Hematopoietic multipotent progenitor cell treated with erythropoietin and hydrocortisone succinate and interleukin-3 and kit ligand, for 6 days (in vitro differentiated cells): ENCODE measurements at regions not wholly inside any gene's neighbourhood (a gene's known extent, or its start where the extent isn't known, plus 50 kb on each side); places are given as distances from the start of the nearest gene placed in this dataset.
A peak's percentile ranks its signal among the peaks of the same experiment; 100 is the strongest.
"Not testable (repeated sequence)": the region's sequence is repeated elsewhere in the genome, so short reads cannot be mapped to it uniquely, and the experiment has no call there.

Experiments
- DNase-seq: peaks from one replicate; pipeline ENCODE4 v3.0.0-alpha.2; 2015

DNA sequence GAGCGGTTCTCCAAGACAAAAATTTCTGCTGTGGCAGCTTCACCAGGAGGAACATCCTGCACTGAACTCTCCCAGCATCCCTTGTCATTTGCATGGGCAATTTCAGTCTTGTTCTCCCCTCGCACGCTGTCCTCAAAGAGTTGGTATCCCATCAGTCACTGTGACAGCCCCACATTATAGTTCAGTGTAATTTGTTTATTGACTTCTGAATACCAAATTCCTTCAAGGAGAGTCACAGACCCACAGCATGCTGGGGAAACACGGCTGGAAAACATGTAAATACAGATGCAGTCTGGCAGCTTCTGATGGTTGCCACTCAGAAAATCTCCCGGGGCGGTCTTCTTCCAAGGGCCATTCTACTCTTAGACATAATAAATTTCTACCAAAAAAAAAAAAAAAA is 151.0 kb upstream of the NEBL start:
- no peak for DNase-seq

DNA sequence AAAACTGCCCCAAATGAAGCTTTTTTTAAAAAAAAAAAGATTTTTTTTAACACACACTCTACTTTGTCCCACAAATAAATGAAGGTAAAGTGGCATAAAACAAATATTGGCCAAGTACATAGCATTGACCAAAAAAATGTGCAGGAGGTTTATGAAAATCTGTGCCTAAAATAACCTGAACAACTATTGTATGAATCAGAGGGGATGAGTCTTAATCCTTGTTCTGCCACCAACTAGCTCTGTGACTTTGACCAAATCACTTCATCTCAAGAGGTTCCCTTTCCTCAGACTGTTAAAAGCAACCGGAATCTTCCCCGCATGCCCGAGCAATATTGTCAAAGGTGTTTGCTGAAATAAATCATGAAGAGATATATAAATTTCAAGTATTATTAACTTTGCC is 150.4 kb upstream of the NEBL start:
- no peak for DNase-seq

- DNase-seq: no peak
Measured at GRCh38 chr10:21047096-21047495, 150.0 kb upstream of the NEBL start.

- DNase-seq: no peak
Measured at GRCh38 chr10:21043044-21043443, 145.9 kb upstream of the NEBL start.

DNA sequence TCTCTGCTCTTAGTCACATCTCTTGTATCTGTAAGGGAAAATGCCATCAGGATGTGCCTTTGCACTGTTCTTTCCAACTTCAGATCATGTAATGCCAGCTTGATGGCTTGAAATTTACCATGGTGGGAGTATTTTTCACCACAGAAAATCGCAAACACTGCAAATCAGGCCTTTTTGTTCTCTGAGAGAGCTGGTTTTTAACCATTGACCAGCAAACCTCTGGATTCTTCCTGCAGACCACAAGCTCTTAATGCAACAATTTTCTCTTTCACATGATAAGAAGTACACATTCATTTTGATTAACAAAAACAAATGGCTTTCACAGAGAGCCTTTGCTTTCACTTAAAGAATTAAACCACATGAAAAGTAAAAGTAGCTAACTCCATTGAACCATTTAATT is 145.4 kb upstream of the NEBL start:
- DNase-seq: no peak

DNA sequence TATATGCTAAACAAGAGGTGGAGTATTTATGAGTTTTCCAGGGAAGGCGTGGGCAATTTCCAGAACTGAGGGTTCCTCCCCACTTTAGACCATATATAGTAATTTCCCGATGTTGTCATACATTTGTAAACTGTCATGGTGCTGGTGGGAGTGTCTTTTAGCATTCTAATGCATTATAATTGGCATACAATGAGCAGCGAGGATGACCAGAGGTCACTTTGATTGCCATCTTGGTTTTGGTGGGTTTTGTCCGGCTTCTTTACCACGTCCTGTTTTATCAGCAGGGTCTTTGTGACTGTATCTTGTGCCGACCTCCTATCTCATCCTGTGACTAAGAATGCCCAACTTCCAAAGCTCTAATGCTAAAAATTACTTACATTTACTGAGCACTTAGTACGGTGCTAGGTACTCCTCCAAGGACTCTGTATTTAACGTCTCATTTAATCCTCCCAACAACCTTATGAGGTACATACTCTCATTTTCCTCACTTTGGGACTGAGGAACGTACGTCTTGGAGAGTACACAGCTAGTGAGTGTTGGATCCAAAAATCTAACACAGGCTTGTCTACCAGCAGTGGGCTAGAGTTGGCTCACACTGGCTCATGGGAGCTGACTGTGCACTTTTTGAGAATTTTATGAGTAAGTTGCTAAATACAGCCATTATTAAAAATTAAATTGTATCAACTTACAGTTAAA is 144.8 kb upstream of the NEBL start:
- DNase-seq: no peak

DNA sequence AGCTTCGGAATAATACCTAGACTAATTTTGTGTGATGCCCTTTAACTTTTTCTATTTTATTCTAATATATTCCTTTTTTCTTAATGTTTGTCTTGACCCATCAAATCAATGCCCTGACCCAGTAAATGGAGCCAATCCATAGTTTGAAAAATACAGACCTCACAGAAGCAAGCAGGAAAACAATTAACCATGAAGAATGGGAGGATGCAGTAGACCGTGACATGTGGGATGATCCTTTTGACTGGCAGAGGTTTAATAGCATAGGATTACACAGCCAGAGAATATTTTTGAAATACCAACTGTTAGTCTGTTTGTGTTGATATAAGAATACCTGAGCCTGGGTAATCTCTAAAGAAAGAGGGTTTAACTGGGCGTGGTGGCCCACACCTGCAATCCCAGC is 142.6 kb upstream of the NEBL start:
- DNase-seq: no peak

DNA sequence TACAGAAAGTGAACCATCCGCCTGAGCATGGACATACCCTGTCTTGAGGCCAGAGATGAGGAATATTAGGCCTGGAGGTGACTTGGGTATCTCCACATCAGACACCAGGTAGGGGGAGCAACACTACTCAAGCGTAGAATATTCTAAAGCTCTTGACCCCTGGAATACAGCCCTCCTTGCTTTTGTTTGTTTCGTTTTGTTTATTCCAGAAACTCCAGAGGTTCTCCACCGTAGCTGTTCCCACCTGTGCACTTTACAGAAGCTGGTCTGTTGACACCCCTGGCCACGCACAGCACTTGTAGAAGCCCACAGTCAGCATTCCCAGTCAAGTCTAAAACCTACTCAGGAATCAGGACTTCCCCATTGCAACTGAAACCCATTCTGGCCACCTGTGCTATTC is 139.6 kb upstream of the NEBL start:
- DNase-seq: no peak

DNA sequence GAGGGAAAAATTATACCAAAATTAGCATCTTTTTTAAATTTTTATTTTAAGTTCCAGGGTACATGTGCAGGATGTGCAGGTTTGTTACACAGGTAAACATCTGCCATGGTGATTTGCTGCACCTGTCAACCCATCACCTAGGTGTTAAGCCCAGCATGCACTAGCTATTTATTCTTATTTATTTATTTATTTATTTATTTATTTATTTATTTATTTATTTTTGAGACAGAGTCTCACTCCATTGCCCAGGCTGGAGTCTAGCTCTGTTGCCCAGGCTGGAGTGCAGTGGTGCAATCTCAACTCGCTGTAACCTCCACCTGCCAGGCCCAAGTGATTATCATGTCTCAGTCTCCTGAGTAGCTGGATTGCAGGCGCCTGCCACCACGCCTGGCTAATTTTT is 137.7 kb upstream of the NEBL start:
- DNase-seq: not testable (repeated sequence)

GRCh38 chr10:21034241-21034640 is 137.1 kb upstream of the NEBL start:
- no peak for DNase-seq

DNA sequence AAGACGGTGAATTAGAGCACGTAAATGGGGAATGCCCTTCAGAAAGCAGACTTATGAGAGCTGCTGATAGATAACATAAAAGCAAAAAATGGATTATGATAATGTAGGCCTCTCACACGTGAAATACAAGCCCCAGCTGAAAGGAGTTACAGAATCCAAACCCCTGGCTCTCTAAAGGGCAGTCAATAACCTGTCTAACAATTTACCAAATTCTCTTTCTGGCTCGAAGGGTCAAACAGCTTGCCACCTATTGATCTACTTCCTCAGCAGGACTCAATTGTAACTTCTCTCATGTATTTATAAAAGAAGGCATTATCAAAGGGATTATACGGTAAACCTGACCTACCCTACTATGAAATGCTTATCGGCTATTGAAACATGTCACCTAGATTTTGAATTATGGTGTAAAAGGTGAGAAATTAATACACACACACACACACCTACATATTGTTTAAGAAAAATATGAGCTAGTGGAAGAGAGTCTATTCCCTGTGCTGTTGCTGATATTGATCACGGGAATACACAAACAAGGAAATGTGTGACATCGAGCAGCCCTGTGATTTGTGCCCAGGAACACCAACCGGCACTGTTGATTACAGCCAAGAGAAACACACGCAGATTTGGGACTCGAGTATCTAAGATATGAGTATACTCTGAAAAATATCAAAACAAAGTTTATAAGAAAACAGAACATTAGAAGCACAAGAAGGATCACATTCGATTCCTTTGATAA is 135.6 kb upstream of the NEBL start:
- DNase-seq: no peak

DNA sequence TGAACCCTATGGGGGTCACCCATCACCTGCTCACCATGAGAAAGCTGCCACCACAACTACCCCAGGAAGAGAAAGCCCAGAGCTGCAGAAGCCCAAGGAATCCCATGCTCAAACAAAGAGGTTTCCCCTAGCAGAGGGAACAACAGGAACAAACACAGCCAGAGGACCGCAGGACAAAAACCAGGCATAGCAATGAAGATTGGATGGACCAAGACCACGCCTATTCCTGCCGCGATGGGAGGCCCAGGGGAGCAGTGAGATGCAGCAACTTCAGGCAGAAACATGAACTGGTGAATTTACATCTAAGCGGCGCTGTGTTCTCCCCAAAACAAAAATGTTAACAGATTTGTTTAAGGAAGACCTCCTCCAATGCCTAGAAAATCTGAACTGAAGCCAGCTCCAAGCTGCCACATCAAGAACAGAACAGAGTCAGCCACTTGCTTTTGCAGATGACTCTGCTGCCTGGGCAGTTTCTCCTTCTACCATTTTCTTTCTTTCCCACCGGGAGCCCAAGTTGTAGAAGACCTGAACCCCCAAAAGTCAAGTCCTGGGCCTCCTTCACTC is 134.2 kb upstream of the NEBL start:
- no peak for DNase-seq

- no peak for DNase-seq
Measured at GRCh38 chr10:21030091-21030490, 133.0 kb upstream of the NEBL start.

GRCh38 chr10:21022821-21023220 is 125.7 kb upstream of the NEBL start:
- no peak for DNase-seq

GRCh38 chr10:21021843-21022594 is 124.9 kb upstream of the NEBL start:
- DNase-seq: no peak

GRCh38 chr10:21021231-21021630 is 124.1 kb upstream of the NEBL start:
- DNase-seq: no peak

- peak; percentile 66 for DNase-seq
Measured at GRCh38 chr10:21020545-21020944, 123.4 kb upstream of the NEBL start.

- DNase-seq: no peak
Measured at GRCh38 chr10:21019436-21019835, 122.3 kb upstream of the NEBL start.

DNA sequence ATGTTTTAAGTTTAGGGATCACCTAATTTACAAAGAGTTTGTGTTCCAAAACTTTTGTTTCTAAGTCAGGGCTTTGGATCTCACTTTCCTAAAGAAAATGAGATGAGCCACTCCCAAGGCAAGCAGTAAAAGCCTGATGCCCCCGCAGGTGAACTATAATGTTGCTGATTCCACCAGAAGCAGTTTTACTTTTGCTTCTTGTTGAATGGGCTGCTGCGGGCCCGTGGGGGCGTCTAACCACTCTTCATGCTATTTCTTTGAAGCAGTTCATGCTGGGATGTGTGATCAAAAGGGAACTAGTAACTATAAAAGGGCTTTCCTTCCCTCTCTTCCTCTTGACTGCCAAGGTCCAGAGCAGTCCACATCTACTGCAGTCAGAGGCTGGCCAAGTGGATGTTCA is 118.7 kb upstream of the NEBL start:
- no peak for DNase-seq

DNA sequence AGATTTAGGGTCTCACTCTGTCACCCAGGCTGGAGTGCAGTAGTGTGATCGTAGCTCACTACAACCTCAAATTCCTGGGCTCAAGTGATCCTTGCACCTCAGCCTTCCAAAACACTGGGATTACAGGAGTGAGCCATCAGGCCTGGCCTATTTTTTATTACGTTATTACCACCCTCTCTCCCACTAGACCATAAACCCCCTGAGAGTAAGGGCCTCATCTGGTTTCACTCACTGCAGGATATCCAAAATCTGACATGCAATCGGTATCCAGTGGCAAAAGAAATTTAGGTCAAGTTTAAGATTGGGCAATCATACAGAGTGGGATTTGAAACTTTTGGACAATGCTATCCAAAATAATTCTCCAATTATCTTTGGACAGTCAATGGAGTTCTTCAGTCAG is 117.0 kb upstream of the NEBL start:
- DNase-seq: no peak

DNA sequence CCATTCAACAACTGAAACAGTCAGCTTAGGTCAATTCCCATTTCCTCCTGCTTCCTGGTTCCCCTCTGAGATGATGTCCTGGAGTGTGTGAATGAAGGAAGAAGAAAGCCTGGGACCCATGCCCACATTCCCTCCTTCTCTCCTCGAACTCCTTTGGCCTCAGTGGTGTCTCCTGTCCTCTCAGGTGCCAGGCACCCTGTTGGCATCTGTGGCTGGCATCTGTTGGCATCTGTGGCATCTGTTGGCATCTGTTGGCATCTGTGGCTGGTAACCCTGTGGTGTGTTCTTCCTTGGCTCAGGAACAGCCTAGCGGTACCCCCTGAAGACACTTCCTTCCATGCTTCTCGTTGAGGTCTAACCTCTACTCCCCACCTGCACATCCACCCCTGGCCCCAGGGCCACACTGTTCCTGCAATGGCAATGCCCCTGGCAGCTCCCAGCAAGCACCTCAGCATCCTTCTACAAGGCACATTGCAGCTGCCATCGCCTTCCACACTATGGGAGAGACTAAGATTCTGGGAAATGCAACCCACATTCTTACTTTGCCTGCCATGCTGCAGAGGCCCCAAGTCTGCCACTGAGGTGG is 114.4 kb upstream of the NEBL start:
- DNase-seq: no peak

GRCh38 chr10:21010615-21011014 is 113.5 kb upstream of the NEBL start:
- DNase-seq: no peak

- no peak for DNase-seq
Measured at GRCh38 chr10:21003240-21003822, 106.2 kb upstream of the NEBL start.
